ENCODE measurements at regions not wholly inside any gene's neighbourhood (a gene's known extent, or its start where the extent isn't known, plus 50 kb on each side); places are given as distances from the start of the nearest gene placed in this dataset.

DNA sequence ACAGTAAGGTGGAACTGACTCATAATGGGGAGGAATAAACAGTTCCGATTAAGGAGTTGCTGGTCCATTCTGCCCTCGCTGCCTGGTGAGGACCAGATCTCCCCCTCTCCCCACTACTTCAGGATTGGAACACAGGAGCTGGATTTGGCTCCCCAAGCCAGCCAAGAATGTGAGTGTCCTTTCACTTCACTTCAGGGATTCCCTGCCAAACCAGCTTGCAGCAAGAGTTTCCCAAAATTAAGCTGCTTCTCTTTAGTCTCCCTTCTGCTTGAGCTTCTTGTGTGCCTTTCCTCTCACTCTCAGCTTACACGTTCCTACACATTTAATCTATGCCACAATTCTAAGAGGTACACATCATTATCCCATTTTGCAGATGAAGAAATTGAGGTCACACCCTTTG is 234.1 kb downstream of the BUD13 start:
- TF ChIP-seq ZBTB7A (IDR thresholded peaks at IDR 0.05; ENCODE audit: low read depth) (no peak), CREB1 (IDR thresholded peaks at IDR 0.05; ENCODE audit: low read depth) (no peak), YY1 (IDR thresholded peaks at IDR 0.05; ENCODE audit: low read depth) (no peak), CEBPB (IDR thresholded peaks at IDR 0.05) (no peak), RAD21 (IDR thresholded peaks at IDR 0.05; ENCODE audit: low read depth) (no peak), TEAD4 (IDR thresholded peaks at IDR 0.05) (no peak), NFIC (IDR thresholded peaks at IDR 0.05) (no peak)
- TF ChIP-seq, protein P1, sequence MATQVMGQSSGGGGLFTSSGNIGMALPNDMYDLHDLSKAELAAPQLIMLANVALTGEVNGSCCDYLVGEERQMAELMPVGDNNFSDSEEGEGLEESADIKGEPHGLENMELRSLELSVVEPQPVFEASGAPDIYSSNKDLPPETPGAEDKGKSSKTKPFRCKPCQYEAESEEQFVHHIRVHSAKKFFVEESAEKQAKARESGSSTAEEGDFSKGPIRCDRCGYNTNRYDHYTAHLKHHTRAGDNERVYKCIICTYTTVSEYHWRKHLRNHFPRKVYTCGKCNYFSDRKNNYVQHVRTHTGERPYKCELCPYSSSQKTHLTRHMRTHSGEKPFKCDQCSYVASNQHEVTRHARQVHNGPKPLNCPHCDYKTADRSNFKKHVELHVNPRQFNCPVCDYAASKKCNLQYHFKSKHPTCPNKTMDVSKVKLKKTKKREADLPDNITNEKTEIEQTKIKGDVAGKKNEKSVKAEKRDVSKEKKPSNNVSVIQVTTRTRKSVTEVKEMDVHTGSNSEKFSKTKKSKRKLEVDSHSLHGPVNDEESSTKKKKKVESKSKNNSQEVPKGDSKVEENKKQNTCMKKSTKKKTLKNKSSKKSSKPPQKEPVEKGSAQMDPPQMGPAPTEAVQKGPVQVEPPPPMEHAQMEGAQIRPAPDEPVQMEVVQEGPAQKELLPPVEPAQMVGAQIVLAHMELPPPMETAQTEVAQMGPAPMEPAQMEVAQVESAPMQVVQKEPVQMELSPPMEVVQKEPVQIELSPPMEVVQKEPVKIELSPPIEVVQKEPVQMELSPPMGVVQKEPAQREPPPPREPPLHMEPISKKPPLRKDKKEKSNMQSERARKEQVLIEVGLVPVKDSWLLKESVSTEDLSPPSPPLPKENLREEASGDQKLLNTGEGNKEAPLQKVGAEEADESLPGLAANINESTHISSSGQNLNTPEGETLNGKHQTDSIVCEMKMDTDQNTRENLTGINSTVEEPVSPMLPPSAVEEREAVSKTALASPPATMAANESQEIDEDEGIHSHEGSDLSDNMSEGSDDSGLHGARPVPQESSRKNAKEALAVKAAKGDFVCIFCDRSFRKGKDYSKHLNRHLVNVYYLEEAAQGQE (IDR thresholded peaks at IDR 0.05; ENCODE audit: low read depth) = no peak

DNA sequence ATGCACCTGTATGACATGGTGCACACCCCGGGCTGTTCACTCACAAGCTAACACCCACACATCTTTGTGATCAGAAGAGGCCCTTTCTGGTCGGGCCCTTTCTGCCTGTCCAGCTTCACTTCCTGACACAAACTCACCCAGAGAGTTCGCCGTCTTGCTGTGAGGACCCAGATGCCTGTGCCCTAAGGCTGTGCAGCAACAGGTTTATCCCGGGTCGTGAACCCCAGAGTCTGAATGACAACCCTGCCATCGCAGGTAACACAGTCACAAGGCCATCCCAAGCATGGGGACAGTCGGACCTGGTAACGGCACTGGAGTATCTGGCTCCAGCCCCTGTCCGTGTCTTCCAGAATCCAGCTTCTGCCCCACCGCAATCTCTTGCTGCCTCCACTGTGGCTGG is 235.1 kb downstream of the BUD13 start:
- TF ChIP-seq, protein P1 (IDR thresholded peaks at IDR 0.05; ENCODE audit: low read depth) = no peak

DNA sequence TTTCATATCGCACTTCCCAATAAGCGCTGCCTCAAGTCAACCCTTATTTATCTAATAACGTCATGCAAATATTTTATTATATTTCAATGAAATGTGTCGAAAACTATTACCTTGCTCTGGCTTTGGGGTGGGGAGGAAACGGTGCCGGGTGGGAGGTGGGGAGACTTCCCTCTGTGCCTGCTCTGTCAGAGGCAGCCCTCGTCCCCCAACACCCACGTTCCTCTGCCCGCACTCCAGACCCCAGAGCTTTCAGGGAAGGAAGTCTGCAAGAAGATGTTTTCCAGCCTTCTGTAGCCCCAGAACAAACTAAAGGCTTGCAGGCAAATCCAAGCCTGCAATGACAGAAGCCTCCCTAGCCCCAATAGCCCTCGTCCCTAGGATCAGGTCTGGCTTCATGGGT is 235.7 kb downstream of the BUD13 start:
- TF ChIP-seq, protein P2, sequence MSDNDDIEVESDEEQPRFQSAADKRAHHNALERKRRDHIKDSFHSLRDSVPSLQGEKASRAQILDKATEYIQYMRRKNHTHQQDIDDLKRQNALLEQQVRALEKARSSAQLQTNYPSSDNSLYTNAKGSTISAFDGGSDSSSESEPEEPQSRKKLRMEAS (IDR thresholded peaks at IDR 0.05) = no peak
- TF ChIP-seq ZBTB7A (IDR thresholded peaks at IDR 0.05; ENCODE audit: low read depth) = no peak
- no peak for TF ChIP-seq NFIC (IDR thresholded peaks at IDR 0.05)
- no peak for TF ChIP-seq TCF12 (IDR thresholded peaks at IDR 0.05; ENCODE audit: low read depth)
- TF ChIP-seq, protein P1 (IDR thresholded peaks at IDR 0.05; ENCODE audit: low read depth) = no peak
- TF ChIP-seq TEAD4 (IDR thresholded peaks at IDR 0.05) = no peak
- TF ChIP-seq CREB1 (IDR thresholded peaks at IDR 0.05; ENCODE audit: low read depth) = no peak
- TF ChIP-seq EGR1 (IDR thresholded peaks at IDR 0.05) = no peak
- TF ChIP-seq CEBPB (IDR thresholded peaks at IDR 0.05) = no peak
- no peak for TF ChIP-seq YY1 (IDR thresholded peaks at IDR 0.05; ENCODE audit: low read depth)
- no peak for TF ChIP-seq EP300 (IDR thresholded peaks at IDR 0.05; ENCODE audit: borderline replicate concordance)
- no peak for TF ChIP-seq RAD21 (IDR thresholded peaks at IDR 0.05; ENCODE audit: low read depth)
- no peak for TF ChIP-seq FOXM1 (IDR thresholded peaks at IDR 0.05; ENCODE audit: borderline replicate concordance, low read depth)
- TF ChIP-seq TAF1 (IDR thresholded peaks at IDR 0.05; ENCODE audit: low read depth) = no peak
- TF ChIP-seq, protein P3, sequence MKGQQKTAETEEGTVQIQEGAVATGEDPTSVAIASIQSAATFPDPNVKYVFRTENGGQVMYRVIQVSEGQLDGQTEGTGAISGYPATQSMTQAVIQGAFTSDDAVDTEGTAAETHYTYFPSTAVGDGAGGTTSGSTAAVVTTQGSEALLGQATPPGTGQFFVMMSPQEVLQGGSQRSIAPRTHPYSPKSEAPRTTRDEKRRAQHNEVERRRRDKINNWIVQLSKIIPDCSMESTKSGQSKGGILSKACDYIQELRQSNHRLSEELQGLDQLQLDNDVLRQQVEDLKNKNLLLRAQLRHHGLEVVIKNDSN (IDR thresholded peaks at IDR 0.05) = no peak

DNA sequence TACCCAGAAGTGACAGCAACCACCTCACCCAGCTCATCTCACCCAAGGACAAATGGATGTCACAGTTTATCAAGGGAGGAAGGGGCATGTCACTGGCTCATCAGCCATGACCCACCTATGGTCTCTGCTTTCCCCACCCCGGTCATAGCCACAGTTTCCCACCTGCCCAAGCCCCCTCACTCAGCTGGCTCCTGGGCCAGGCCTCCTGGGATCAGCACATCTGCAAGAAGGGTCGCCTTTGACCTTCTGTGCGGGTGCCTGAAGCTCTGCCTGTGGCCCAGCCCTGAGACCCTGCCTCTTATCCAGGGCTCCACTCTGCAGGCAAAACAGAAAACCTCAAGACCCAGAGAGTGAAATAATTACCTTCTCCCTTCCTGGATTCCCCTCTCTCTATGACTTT is 236.4 kb downstream of the BUD13 start:
- no peak for TF ChIP-seq EP300 (IDR thresholded peaks at IDR 0.05; ENCODE audit: borderline replicate concordance)
- TF ChIP-seq TEAD4 (IDR thresholded peaks at IDR 0.05) = no peak
- TF ChIP-seq, protein P2 (IDR thresholded peaks at IDR 0.05) = no peak
- TF ChIP-seq, protein P3 (IDR thresholded peaks at IDR 0.05) = no peak
- no peak for TF ChIP-seq NFIC (IDR thresholded peaks at IDR 0.05)
- TF ChIP-seq CREB1 (IDR thresholded peaks at IDR 0.05; ENCODE audit: low read depth) = no peak
- no peak for TF ChIP-seq TAF1 (IDR thresholded peaks at IDR 0.05; ENCODE audit: low read depth)
- no peak for TF ChIP-seq RAD21 (IDR thresholded peaks at IDR 0.05; ENCODE audit: low read depth)
- no peak for TF ChIP-seq FOXM1 (IDR thresholded peaks at IDR 0.05; ENCODE audit: borderline replicate concordance, low read depth)
- TF ChIP-seq YY1 (IDR thresholded peaks at IDR 0.05; ENCODE audit: low read depth) = no peak
- no peak for TF ChIP-seq CEBPB (IDR thresholded peaks at IDR 0.05)
- TF ChIP-seq TCF12 (IDR thresholded peaks at IDR 0.05; ENCODE audit: low read depth) = no peak
- TF ChIP-seq, protein P1 (IDR thresholded peaks at IDR 0.05; ENCODE audit: low read depth) = no peak

Measured in Ishikawa (cell line).